ENCODE measurements at regions not wholly inside any gene's neighbourhood (a gene's known extent, or its start where the extent isn't known, plus 50 kb on each side); places are given as distances from the start of the nearest gene placed in this dataset.

GRCh38 chr10:21388589-21388988, 136.9 kb downstream of the SKIDA1 start:
- no peak overlapping the region for H3K4me2 ChIP-seq (ENCODE audit: insufficient read depth, low read length)
- H3K9ac ChIP-seq (ENCODE audit: low read depth, low read length) = no peak overlapping the region

GRCh38 chr10:21387868-21388267, 137.6 kb downstream of the SKIDA1 start:
- no peak overlapping the region for H3K4me2 ChIP-seq (ENCODE audit: insufficient read depth, low read length)
- H3K27me3 ChIP-seq (ENCODE audit: insufficient read depth, low read length, poor library complexity) = no peaks in the 10 kb centered on the region
- H3K36me3 ChIP-seq (ENCODE audit: insufficient read depth, low read length) = no peaks in the 10 kb centered on the region
- DNase-seq (no peak), ATAC-seq (ENCODE audit: insufficient read depth, low read depth) (no peak)
- no peak overlapping the region for H3K4me3 ChIP-seq (ENCODE audit: low read depth in 1 of 2, low read length in 2 of 2)
- no peak for TF ChIP-seq EZH2 (IDR thresholded peaks at IDR 0.05; ENCODE audit: borderline replicate concordance, low read depth, low read length, severe bottlenecking)
- TF ChIP-seq CTCF (IDR thresholded peaks at IDR 0.05; ENCODE audit: borderline replicate concordance, extremely low read depth, low read length, poor library complexity, severe bottlenecking) = no peak
- no peaks in the 10 kb centered on the region for H3K4me1 ChIP-seq (ENCODE audit: insufficient read depth, low read length)
- H3K9me3 ChIP-seq (ENCODE audit: insufficient read depth, low read length, severe bottlenecking) = no peaks in the 10 kb centered on the region
- no peaks in the 10 kb centered on the region for H4K20me1 ChIP-seq (ENCODE audit: insufficient read depth, low read length)
- H3K27ac ChIP-seq (ENCODE audit: low read length) = no peak overlapping the region
- no peaks in the 10 kb centered on the region for H3K79me2 ChIP-seq (ENCODE audit: insufficient read depth, low read length)
- H3K9ac ChIP-seq (ENCODE audit: low read depth, low read length) = no peak overlapping the region
- H2AFZ ChIP-seq (ENCODE audit: low read depth, low read length) = no peak overlapping the region

More at GRCh38 chr10:21388589-21388988, 136.9 kb downstream of the SKIDA1 start:
- H3K4me3 ChIP-seq (ENCODE audit: low read depth in 1 of 2, low read length in 2 of 2) = no peak overlapping the region
- no peaks in the 10 kb centered on the region for H3K27me3 ChIP-seq (ENCODE audit: insufficient read depth, low read length, poor library complexity)
- H3K79me2 ChIP-seq (ENCODE audit: insufficient read depth, low read length) = no peaks in the 10 kb centered on the region
- H4K20me1 ChIP-seq (ENCODE audit: insufficient read depth, low read length) = no peaks in the 10 kb centered on the region
- H2AFZ ChIP-seq (ENCODE audit: low read depth, low read length) = no peak overlapping the region
- no peak overlapping the region for H3K27ac ChIP-seq (ENCODE audit: low read length)
- ATAC-seq (ENCODE audit: insufficient read depth, low read depth) = no peak
- no peak for DNase-seq
- TF ChIP-seq EZH2 (IDR thresholded peaks at IDR 0.05; ENCODE audit: borderline replicate concordance, low read depth, low read length, severe bottlenecking) (no peak), CTCF (IDR thresholded peaks at IDR 0.05; ENCODE audit: borderline replicate concordance, extremely low read depth, low read length, poor library complexity, severe bottlenecking) (no peak)
- no peaks in the 10 kb centered on the region for H3K36me3 ChIP-seq (ENCODE audit: insufficient read depth, low read length)
- no peaks in the 10 kb centered on the region for H3K9me3 ChIP-seq (ENCODE audit: insufficient read depth, low read length, severe bottlenecking)
- no peaks in the 10 kb centered on the region for H3K4me1 ChIP-seq (ENCODE audit: insufficient read depth, low read length)

DNA sequence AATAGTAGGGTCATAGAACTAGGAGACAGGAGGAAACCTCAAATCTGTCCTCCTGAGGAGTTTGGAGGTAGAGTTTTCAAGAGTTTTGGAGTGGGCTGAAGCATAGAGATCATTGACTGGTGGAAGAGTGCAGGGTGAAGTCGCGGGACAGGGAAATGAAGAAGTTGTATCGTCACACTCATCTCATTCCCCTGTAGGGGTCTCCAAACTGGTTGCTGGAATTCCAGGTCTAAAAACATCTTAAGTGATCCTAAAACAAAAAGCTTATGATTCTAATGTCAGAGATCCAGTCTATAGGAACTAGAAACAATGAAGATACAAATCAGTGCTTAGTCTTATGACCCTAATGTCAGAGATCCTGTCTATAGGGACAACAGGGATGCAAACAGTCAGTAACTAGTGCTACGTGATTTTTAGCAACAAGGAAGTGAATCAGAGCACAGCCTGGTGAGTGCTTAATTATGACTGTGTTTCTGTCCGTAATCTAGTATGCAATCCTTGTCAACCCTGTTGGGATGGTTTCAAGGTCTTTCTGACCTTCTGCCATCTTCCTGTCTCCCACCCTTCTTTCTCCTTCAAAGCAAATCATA, 139.4 kb downstream of the SKIDA1 start:
- no peaks in the 10 kb centered on the region for H3K27me3 ChIP-seq (ENCODE audit: insufficient read depth, low read length, poor library complexity)
- H3K4me1 ChIP-seq (ENCODE audit: insufficient read depth, low read length) = no peaks in the 10 kb centered on the region
- no peaks in the 10 kb centered on the region for H3K36me3 ChIP-seq (ENCODE audit: insufficient read depth, low read length)
- no peaks in the 10 kb centered on the region for H3K9me3 ChIP-seq (ENCODE audit: insufficient read depth, low read length, severe bottlenecking)
- H3K9ac ChIP-seq (ENCODE audit: low read depth, low read length) = no peak overlapping the region
- H2AFZ ChIP-seq (ENCODE audit: low read depth, low read length) = no peak overlapping the region
- ATAC-seq (ENCODE audit: insufficient read depth, low read depth) = no peak
- DNase-seq = no peak
- no peak overlapping the region for H3K4me2 ChIP-seq (ENCODE audit: insufficient read depth, low read length)
- H4K20me1 ChIP-seq (ENCODE audit: insufficient read depth, low read length) = no peaks in the 10 kb centered on the region
- no peak overlapping the region for H3K27ac ChIP-seq (ENCODE audit: low read length)
- no peak overlapping the region for H3K4me3 ChIP-seq (ENCODE audit: low read depth in 1 of 2, low read length in 2 of 2)
- TF ChIP-seq CTCF (IDR thresholded peaks at IDR 0.05; ENCODE audit: borderline replicate concordance, extremely low read depth, low read length, poor library complexity, severe bottlenecking) (no peak), EZH2 (IDR thresholded peaks at IDR 0.05; ENCODE audit: borderline replicate concordance, low read depth, low read length, severe bottlenecking) (no peak)
- no peaks in the 10 kb centered on the region for H3K79me2 ChIP-seq (ENCODE audit: insufficient read depth, low read length)

All from DND-41 (cell line).